Activated CD4-positive, alpha-beta T cell treated with anti-CD3 and anti-CD28 coated beads, Interleukin-10, Interleukin-2, amounts not matched to agents 100 ng/mL and 50 ng/mL, durations not matched to agents 16 hours and 8 hours (primary cell): ENCODE measurements at regions not wholly inside any gene's neighbourhood (a gene's known extent, or its start where the extent isn't known, plus 50 kb on each side); places are given as distances from the start of the nearest gene placed in this dataset.
"Not testable (repeated sequence)": the region's sequence is repeated elsewhere in the genome, so short reads cannot be mapped to it uniquely, and the experiment has no call there.

ENCODE experiments used
- DNase-seq: peaks from one replicate; pipeline ENCODE4 v3.0.0-alpha.2; 2020

GRCh38 chr14:42545636-42546035, 939.0 kb downstream of the LRFN5 start:
- DNase-seq = no peak

DNA sequence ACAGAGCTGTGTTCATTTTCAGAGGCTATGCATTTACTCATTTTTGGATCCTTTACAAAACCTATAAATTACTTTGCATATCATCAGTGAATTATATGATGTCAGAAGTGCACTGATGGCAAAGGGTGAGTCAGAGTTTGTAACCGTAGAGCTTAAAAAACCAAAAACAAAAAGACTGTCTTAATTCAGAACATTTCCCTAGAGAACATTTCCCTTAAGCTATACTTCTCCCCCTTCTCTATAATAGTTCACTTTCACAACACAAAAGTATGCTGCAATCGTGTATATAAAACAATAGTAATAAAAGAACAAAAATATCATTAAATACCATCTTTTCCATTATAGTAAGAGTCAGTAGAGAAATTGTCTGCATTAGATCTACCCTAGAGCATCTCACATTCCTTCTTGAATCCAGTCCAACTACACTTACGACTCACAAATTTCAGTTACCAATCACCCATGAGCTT, 934.9 kb downstream of the LRFN5 start:
- no peak for DNase-seq

DNA sequence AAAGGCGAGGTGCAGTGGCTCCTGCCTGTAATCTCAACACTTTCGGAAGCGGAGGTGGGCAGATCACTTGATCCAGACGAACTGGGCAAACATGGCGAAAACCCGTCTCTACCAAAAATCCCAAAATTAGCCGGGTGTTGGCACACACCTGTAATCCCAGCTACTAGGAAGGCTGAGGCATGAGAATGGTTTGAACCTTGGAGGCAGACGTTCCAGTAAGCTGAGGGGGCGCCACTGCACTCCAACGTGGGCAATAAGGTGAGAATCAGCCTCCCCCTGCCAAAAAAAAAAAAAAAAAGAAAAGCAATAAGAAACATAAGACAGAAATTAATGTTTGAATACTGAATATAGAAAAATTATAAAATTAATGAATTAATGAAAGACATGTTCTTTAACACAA, 928.7 kb downstream of the LRFN5 start:
- no peak for DNase-seq

- DNase-seq = no peak
Observed at GRCh38 chr14:42533476-42533875, 926.8 kb downstream of the LRFN5 start.

DNA sequence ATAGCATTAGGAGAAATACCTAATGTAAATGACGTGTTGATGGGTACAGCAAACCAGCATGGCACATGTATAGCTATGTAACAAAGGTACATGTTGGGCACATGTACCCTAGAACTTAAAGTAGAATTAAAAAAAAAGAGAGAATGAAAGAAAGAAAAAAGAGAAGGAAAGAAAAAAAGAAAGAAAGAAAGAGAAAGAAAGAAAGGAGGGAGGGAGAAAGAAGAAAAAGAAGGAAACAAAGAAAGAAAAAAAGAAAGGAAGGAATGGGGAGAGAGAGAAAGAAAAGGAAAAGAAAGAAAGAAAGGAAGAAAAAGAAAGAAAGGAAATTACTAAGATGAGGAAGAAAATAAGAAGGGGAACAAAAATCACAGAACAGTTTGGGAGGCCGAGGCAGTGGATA, 925.5 kb downstream of the LRFN5 start:
- no peak for DNase-seq

DNA sequence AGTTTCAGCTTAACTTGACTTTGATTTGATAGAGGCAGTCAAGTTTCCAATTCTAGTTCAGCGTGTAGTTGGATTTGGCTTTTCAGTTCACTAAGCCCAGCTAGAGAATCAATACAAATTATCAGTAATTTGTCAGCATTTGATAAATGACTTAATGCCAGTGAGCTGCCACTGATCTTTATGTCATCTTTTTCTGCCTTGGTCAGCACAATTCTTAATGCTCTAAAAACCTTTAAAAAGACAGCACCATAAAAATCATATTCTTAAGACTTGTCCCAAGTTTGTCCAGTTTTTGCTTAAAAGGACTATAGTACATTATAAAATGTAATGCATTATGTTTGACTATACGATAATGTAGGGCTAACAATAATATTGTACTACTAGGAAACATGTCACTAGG, 920.5 kb downstream of the LRFN5 start:
- DNase-seq = no peak

DNA sequence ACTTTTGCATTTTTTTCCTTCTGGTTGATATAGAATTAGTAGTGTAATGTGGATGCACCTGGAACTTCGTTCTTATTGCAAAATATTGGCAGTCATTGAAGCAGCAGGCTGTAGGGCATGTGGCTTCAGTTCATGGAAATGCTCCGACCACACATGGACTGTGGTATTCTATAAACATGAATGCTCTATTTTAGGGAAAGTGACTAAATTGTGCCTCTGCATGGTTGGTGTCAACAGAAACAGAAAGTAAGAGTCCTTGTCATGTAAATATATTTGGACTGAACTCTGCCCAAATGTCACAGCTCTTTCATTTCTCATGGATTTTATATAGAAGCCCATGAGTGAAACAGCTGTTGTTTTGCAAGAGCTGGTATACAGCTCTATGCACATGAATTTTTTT, 917.0 kb downstream of the LRFN5 start:
- no peak for DNase-seq

DNA sequence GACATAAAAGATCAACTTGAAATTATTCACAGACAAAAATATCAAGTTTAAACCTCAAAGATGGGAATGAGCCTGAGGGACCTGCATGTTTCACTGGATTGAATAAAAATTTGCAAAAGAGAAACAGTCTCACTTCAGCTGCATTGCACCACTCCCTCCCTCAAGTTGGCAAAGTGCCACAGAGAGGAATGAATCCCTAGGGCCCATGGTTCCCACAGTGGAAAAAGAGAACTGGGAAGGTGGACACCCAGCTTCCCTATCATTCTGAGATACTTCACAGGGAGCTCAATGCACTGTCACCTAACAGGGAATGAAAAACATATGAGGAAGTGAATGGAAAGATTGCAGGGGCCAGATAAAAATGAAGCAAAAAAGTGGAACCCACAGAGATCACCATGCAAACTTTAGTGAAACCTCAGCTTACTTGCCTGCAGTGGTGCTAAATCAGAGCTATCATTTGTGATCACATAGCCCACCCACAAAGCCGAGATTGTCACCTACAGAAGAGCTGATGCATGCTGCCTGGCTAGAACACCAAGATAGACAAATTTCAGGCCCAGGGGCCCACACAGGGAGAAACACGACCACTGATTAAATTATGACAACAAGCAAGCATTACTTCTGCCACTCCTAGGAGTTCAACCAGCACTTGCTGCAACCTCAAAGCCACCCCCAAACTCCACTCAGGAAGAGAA, 911.3 kb downstream of the LRFN5 start:
- no peak for DNase-seq

GRCh38 chr14:42513837-42514236, 907.2 kb downstream of the LRFN5 start:
- DNase-seq = no peak

DNA sequence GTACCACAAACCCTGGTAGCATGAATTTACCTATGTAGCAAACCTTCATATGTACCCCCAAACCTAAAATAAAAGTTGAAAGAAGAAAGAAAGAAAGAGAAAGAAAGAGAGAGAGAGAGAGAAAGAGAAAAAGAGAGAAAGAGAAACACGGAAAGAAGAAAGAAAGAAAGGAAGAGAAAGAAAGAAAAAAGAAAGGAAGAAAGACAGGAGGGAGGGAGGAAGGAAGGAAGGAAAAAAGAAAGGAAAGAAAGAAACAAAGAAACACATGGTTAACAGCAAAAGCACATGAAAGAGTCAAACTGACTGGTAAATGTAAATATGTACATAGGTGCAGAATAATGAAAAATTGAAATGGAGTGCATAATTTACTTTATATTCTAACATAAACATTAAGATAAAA, 903.4 kb downstream of the LRFN5 start:
- no peak for DNase-seq

DNA sequence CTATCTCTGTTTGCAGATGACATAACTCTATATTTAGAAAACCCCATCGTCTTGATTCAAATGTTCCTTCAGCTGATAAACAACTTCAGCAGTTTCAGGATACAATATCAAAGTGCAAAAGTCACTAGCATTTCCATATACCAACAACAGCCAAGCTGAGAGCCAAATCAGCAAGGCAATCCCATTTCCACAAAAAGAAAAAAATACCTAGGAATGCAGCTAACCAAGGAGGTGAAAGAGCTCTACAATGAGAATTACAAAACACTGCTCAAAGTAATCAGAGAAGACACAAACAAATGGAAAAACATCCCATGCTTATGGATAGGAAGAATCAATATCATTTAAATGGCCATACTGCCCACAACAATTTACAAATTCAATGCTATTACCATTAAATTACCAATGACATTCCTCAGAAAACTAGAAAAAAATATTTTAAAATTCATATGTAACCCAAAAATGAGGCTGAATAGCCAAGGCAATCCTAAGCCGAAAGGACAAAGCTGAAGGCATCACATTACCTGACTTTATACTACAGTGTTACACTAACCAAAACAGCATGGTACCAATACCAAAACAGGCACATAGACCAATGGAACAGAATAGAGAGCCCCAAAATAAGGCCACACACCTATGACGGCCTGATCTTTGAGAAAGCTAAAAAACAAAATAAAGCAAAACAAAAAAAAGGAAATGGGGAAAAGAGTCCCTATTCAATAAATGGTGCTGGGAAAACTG, 901.7 kb downstream of the LRFN5 start:
- no peak for DNase-seq

DNA sequence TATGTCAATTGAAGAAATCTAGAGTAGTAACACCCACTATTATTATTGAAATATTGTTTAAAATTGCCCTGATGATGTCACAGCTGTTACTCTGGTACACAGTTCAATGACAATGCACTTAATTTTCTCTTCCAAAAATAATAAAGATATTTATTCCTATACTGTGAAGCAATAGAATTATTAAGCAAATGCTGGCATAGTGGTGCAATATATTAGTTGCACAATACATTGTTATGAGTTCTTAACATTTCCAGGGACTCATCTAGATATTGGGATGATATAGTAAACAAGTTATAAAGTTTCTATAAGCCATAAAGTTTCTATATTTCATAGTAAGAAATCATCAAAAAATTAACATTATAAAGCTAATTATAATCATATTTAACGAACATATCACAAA, 897.8 kb downstream of the LRFN5 start:
- no peak for DNase-seq

GRCh38 chr14:42499137-42499536, 892.5 kb downstream of the LRFN5 start:
- DNase-seq = no peak

- DNase-seq = no peak
Observed at GRCh38 chr14:42490536-42490935, 883.9 kb downstream of the LRFN5 start.

GRCh38 chr14:42488965-42489364, 882.3 kb downstream of the LRFN5 start:
- DNase-seq = no peak

DNA sequence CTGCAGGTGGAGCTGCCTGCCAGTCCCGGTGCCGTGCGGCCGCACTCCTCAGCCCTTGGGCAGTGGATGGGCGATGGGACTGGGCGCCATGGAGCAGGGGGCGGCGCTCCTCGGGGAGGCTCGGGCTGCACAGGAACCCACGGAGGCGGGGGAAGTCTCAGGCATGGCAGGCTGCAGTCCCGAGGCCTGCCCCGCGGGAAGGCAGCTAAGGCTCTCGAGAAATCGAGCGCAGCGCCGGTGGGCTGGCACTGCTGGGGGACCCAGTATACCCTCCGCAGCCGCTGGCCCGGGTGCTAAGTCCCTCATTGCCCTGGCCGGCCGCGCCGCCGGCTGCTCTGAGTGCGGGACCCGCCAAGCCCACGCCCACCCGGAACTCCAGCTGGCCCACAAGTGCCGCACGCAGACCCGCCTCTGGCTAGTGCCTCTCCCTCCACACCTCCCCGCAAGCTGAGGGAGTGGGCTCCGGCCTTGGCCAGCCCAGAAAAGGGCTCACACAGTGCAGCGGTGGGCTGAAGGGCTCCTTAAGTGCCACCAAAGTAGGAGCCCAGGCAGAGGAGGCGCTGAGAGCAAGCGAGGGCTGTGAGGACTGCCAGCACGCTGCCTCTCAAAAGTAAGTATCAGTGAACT, 875.8 kb downstream of the LRFN5 start:
- DNase-seq = not testable (repeated sequence)

- not testable (repeated sequence) for DNase-seq
Observed at GRCh38 chr14:42481714-42482113, 875.0 kb downstream of the LRFN5 start.

DNA sequence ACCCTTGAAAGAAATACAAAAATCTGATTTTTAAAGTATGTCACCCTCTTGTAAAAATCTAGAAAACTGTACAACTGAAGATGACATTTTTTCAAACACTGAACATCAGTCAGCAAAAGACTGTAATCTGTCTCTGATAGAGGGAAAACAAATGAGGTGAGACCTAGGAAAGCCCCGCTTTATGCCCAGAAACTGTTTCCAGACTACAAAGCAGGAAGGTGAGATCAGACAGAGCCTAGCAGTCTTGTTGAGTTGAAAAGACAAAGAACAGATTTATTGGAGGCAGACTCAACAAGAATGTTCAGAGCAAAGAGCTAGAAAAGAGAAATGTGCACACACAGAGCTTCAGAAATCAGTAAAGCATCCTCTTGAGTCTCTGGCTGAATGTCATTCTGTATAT, 873.6 kb downstream of the LRFN5 start:
- DNase-seq = no peak

DNA sequence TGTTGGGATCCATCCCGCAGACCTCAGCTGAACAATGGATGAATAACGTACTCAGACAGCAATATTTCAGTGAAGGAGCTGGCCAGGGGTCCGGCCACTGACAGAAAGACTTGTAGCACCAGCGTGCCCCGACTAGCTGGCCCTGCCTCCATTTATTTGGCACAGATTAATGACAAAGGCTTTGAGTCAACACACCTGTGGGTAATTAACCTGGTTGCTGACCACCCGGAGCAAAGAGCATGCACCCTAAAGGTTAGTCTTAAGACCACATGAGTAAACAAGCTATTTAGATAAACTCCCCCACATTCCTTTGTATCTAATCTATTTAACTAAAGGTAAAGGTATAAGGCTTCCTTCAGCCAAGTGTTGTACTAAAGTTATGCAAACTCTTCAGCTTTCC, 868.6 kb downstream of the LRFN5 start:
- no peak for DNase-seq

- no peak for DNase-seq
Observed at GRCh38 chr14:42470427-42470719, 863.7 kb downstream of the LRFN5 start.

DNA sequence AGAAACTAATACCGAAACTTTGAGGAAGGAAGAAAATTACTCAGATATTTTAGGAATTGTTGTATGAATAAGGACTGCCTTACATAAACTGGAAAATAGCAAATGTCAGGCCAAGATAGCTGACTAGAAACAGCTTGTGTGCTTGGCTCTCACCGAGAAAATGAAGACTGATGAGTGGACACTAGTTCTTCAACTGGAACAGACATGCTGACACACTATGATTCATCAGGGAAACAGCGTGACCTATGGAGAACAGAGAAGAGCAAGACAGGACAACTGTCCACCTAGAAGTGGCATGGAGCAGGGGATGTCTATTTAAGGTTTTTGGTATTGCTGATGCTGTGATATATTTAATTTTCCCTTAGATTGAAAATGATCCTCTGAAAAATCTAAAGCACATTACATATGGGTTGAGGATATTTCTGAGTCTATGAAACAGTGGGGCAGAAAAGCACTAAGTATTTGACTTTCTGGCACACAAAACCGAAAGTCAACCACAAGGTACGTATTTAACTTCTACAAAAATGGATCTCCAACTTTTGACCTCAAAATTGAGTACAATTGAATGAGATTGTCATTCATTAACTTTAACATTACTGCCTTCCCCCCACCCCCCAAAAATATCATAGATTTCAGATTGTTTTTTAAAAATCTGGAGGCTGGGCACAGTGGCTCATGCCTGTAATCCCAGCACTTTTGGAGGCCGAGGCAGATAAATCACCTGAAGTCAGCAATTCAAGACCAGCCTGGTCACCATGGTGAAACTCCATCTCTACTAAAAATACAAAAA, 863.2 kb downstream of the LRFN5 start:
- DNase-seq = no peak

- DNase-seq = no peak
Observed at GRCh38 chr14:42460673-42461072, 854.0 kb downstream of the LRFN5 start.

DNA sequence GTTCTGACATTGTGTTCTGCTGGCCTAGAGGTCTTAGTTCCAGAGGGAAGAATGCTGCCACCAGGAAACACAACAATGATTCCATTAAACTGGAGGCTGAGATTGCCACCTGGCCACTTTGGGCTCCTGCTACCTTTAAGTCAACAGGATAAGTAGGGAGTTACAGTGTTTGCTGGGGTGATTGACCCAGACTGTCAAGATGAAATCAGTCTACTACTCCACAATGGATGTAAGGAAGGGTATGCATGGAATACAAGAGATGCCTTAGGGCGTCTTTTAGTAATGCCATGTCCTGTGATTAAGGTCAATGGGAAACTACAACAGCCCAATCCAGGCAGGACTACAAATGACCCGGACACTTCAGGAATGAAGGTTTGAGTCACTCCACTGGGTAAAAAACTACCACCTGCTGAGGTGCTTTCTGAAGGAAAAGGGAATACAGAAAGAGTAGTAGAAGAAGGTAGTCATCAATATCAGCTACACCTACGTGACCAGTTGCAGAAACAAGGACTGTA, 852.6 kb downstream of the LRFN5 start:
- no peak for DNase-seq
